H9 (cell line): ENCODE measurements at regions not wholly inside any gene's neighbourhood (a gene's known extent, or its start where the extent isn't known, plus 50 kb on each side); places are given as distances from the start of the nearest gene placed in this dataset.

ENCODE experiments used
- DNase-seq: peaks from one replicate; pipeline ENCODE4 v3.0.0-alpha.2; 2017
- H2AFZ ChIP-seq: one replicate; pipeline ENCODE4 v1.6.1; 2013; ENCODE audit warnings: mild to moderate bottlenecking, low read length, control low read depth, moderate library complexity
- H2AK5ac ChIP-seq: 2 replicates; pipeline ENCODE4 v1.6.1; 2013; ENCODE audit warnings: low read length, control low read depth, mixed read lengths; ENCODE audit not compliant: insufficient read length
- H2BK120ac ChIP-seq: one replicate; pipeline ENCODE4 v1.6.1; 2013; ENCODE audit warnings: low read depth, mild to moderate bottlenecking, low read length, control low read depth, inconsistent platforms; ENCODE audit not compliant: poor library complexity, severe bottlenecking
- H2BK12ac ChIP-seq: 2 replicates; pipeline ENCODE4 v1.6.1; 2013; ENCODE audit warnings: low read length, control low read depth, mixed read lengths, low read depth; ENCODE audit not compliant: insufficient read length
- H2BK15ac ChIP-seq: 2 replicates; pipeline ENCODE4 v1.6.1; 2013; ENCODE audit warnings: low read depth, low read length, control low read depth
- H2BK20ac ChIP-seq: one replicate; pipeline ENCODE4 v1.6.1; 2013; ENCODE audit warnings: low read depth, mild to moderate bottlenecking, low read length, control low read depth, inconsistent platforms; ENCODE audit not compliant: poor library complexity, severe bottlenecking
- H2BK5ac ChIP-seq: 2 replicates; pipeline ENCODE4 v1.6.1; 2013; ENCODE audit warnings: low read length, control low read depth, mixed read lengths; ENCODE audit not compliant: insufficient read length
- H3K14ac ChIP-seq: 2 replicates; pipeline ENCODE4 v1.6.1; 2013; ENCODE audit warnings: low read length, control low read depth; ENCODE audit not compliant: insufficient read depth
- H3K18ac ChIP-seq: 2 replicates; pipeline ENCODE4 v1.6.1; 2013; ENCODE audit warnings: low read depth, mild to moderate bottlenecking, mixed read lengths, low read length, control low read depth; ENCODE audit not compliant: insufficient read length
- H3K23ac ChIP-seq: 2 replicates; pipeline ENCODE4 v1.6.1; 2013; ENCODE audit warnings: low read length, control low read depth, mixed read lengths, low read depth; ENCODE audit not compliant: insufficient read length
- H3K23me2 ChIP-seq: 2 replicates; pipeline ENCODE4 v1.6.1; 2013; ENCODE audit warnings: low read depth, mild to moderate bottlenecking, mixed read lengths, low read length, control low read depth; ENCODE audit not compliant: insufficient read length, poor library complexity, severe bottlenecking
- H3K27ac ChIP-seq: 2 replicates; pipeline ENCODE4 v1.5.1; 2013; ENCODE audit warnings: low read length, control low read depth, mixed read lengths, low read depth; ENCODE audit not compliant: insufficient read length
- H3K27me3 ChIP-seq: 2 replicates; pipeline ENCODE4 v1.6.1; 2013; ENCODE audit warnings: low read length, control low read depth, inconsistent platforms; ENCODE audit not compliant: insufficient read depth
- H3K4ac ChIP-seq: 2 replicates; pipeline ENCODE4 v1.6.1; 2013; ENCODE audit warnings: low read depth, mild to moderate bottlenecking, control low read depth, inconsistent platforms, low read length, moderate library complexity
- H3K4me1 ChIP-seq: 2 replicates; pipeline ENCODE4 v1.6.1; 2013; ENCODE audit warnings: low read length, control low read depth, inconsistent platforms; ENCODE audit not compliant: insufficient read depth
- H3K4me2 ChIP-seq: 2 replicates; pipeline ENCODE4 v1.6.1; 2013; ENCODE audit warnings: low read length, control low read depth, mixed read lengths; ENCODE audit not compliant: insufficient read length, insufficient read depth
- H3K56ac ChIP-seq: 2 replicates; pipeline ENCODE4 v1.6.1; 2013; ENCODE audit warnings: low read depth, mild to moderate bottlenecking, mixed read lengths, low read length, control low read depth; ENCODE audit not compliant: insufficient read length
- H3K79me1 ChIP-seq: 2 replicates; pipeline ENCODE4 v1.6.1; 2013; ENCODE audit warnings: low read depth, mild to moderate bottlenecking, moderate library complexity, low read length, control low read depth, inconsistent platforms; ENCODE audit not compliant: insufficient read depth, poor library complexity, severe bottlenecking
- H3K79me2 ChIP-seq: 2 replicates; pipeline ENCODE4 v1.6.1; 2013; ENCODE audit warnings: low read length, control low read depth, inconsistent platforms; ENCODE audit not compliant: insufficient read depth
- H3K9ac ChIP-seq: 2 replicates; pipeline ENCODE4 v1.6.1; 2013; ENCODE audit warnings: low read length, control low read depth, mixed read lengths; ENCODE audit not compliant: insufficient read length; ENCODE audit errors: extremely low read depth
- H3K9me3 ChIP-seq: one replicate; pipeline ENCODE4 v1.6.1; 2013; ENCODE audit warnings: low read depth, low read length, inconsistent platforms; ENCODE audit not compliant: control insufficient read depth
- H3T11ph ChIP-seq: one replicate; pipeline ENCODE4 v1.6.1; 2013; ENCODE audit warnings: mild to moderate bottlenecking, low read length, control low read depth, inconsistent platforms
- H4K20me1 ChIP-seq: one replicate; pipeline ENCODE4 v1.6.1; 2013; ENCODE audit not compliant: control insufficient read depth, insufficient read length, insufficient read depth
- H4K5ac ChIP-seq: 2 replicates; pipeline ENCODE4 v1.6.1; 2013; ENCODE audit warnings: low read depth, mild to moderate bottlenecking, mixed read lengths, low read length, control low read depth; ENCODE audit not compliant: insufficient read length
- H4K8ac ChIP-seq: replicated peaks from 2 replicates; pipeline ENCODE4 v1.6.1; 2013; ENCODE audit warnings: low read length, control low read depth, mixed read lengths, low read depth; ENCODE audit not compliant: insufficient read length
- H4K91ac ChIP-seq: 2 replicates; pipeline ENCODE4 v1.6.1; 2013; ENCODE audit warnings: low read depth, mild to moderate bottlenecking, moderate library complexity, mixed read lengths, low read length, control low read depth; ENCODE audit not compliant: insufficient read length
- H3K27ac Mint-ChIP-seq, 3 experiments: 2 replicates in 2 of 3; 3 replicates in 1 of 3; pipeline ENCODE4 v1.8.0; 2020 to 2021; ENCODE audit warnings: mixed read lengths in 3 of 3, mild to moderate bottlenecking in 1 of 3, moderate library complexity in 1 of 3
- H3K27me3 Mint-ChIP-seq: 2 replicates; pipeline ENCODE4 v1.8.0; 2021; ENCODE audit warnings: low read depth, mild to moderate bottlenecking, moderate library complexity, mixed read lengths
- H3K36me3 Mint-ChIP-seq, 3 experiments: 2 replicates in 2 of 3; 3 replicates in 1 of 3; pipeline ENCODE4 v1.8.0; 2020 to 2021; ENCODE audit warnings: low read depth in 3 of 3, mixed read lengths in 3 of 3; ENCODE audit not compliant: insufficient read depth in 1 of 3
- H3K4me1 Mint-ChIP-seq, 2 experiments: 2 replicates each; pipeline ENCODE4 v1.8.0; 2020; ENCODE audit warnings: mixed read lengths in 2 of 2
- H3K4me3 Mint-ChIP-seq, 2 experiments: 2 replicates in 1 of 2; 3 replicates in 1 of 2; pipeline ENCODE4 v1.8.0; 2020 to 2021; ENCODE audit warnings: mild to moderate bottlenecking in 2 of 2, mixed read lengths in 2 of 2, moderate library complexity in 1 of 2
- H3K9me3 Mint-ChIP-seq, 2 experiments: 2 replicates in 1 of 2; 3 replicates in 1 of 2; pipeline ENCODE4 v1.8.0; 2020; ENCODE audit warnings: mild to moderate bottlenecking in 2 of 2, mixed read lengths in 2 of 2, moderate library complexity in 1 of 2
- WGBS: extraction: QIAGEN DNeasy Blood & Tissue Kit; methylation state at CpG from one replicate; pipeline ENCODE4 v1.1.7; 2013; ENCODE audit warnings: missing lambda C conversion rate, low lambda C conversion rate, mixed read lengths; ENCODE audit not compliant: insufficient read length; ENCODE audit errors: extremely low coverage; 5-methylcytosine and 5-hydroxymethylcytosine counted together
- TF ChIP-seq, protein P1 (sequence below): fragments of 200-600 bp; sonication (generic); conservative IDR thresholded peaks from 3 replicates; pipeline ENCODE4 v1.8.0; 2021; ENCODE audit warnings: antibody characterized with exemption, mild to moderate bottlenecking

DNA sequence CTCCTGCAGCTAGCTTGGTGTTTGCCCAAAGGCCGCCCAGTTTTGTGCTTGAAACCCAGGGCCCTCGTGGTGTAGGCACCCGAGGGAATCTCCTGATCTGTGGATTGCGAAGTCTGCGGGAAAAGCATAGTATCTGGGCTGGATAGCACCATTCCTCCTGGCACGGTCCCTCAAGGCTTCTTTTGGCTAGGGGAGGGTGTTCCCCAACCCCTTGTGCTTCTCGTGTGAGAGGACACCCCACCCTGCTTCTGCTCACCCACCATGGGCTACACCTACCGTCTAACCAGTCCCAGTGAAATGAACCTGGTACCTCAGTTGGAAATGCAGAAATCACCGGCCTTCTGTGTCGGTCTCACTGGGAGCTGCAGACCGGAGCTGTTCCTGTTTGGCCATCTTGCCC is 403.5 kb downstream of the USP25 start:
- no peak overlapping the region for H3K27ac ChIP-seq
- H4K8ac ChIP-seq: no peak overlapping the region
- no peak overlapping the region for H4K91ac ChIP-seq
- H3K27me3 ChIP-seq: no peaks in the 10 kb centered on the region
- H3K27me3 Mint-ChIP-seq: no peaks in the 10 kb centered on the region
- H3K9ac ChIP-seq: no peak overlapping the region
- TF ChIP-seq, protein P1, sequence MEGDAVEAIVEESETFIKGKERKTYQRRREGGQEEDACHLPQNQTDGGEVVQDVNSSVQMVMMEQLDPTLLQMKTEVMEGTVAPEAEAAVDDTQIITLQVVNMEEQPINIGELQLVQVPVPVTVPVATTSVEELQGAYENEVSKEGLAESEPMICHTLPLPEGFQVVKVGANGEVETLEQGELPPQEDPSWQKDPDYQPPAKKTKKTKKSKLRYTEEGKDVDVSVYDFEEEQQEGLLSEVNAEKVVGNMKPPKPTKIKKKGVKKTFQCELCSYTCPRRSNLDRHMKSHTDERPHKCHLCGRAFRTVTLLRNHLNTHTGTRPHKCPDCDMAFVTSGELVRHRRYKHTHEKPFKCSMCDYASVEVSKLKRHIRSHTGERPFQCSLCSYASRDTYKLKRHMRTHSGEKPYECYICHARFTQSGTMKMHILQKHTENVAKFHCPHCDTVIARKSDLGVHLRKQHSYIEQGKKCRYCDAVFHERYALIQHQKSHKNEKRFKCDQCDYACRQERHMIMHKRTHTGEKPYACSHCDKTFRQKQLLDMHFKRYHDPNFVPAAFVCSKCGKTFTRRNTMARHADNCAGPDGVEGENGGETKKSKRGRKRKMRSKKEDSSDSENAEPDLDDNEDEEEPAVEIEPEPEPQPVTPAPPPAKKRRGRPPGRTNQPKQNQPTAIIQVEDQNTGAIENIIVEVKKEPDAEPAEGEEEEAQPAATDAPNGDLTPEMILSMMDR: no peak
- no peak overlapping the region for H2BK5ac ChIP-seq
- no peaks in the 10 kb centered on the region for H3K79me1 ChIP-seq
- no peak overlapping the region for H3T11ph ChIP-seq
- H2BK120ac ChIP-seq: no peak overlapping the region
- no peak overlapping the region for H3K18ac ChIP-seq
- peaks cover 11 to 13% of the 10 kb centered on the region in 2 experiments for H3K9me3 Mint-ChIP-seq
- no peak overlapping the region for H4K5ac ChIP-seq
- peaks cover 0 to 3% of the 10 kb centered on the region in 2 experiments; a peak in 1 of 4 replicates for H3K4me1 Mint-ChIP-seq
- no peak overlapping the region for H3K4me3 Mint-ChIP-seq
- no peak overlapping the region for H2AK5ac ChIP-seq
- no peak overlapping the region for H2BK12ac ChIP-seq
- H3K27ac Mint-ChIP-seq: no peak overlapping the region
- H4K20me1 ChIP-seq: no peaks in the 10 kb centered on the region
- no peaks in the 10 kb centered on the region for H3K79me2 ChIP-seq
- H3K4me2 ChIP-seq: no peak overlapping the region
- H3K4me1 ChIP-seq: no peaks in the 10 kb centered on the region
- no peak overlapping the region for H3K14ac ChIP-seq
- no peak for DNase-seq
- H3K23me2 ChIP-seq: no peaks in the 10 kb centered on the region
- no peaks in the 10 kb centered on the region for H3K9me3 ChIP-seq
- H3K56ac ChIP-seq: no peak overlapping the region
- no peak overlapping the region for H2BK20ac ChIP-seq
- no peak overlapping the region for H2BK15ac ChIP-seq
- no peak overlapping the region for H3K23ac ChIP-seq
- H3K4ac ChIP-seq: no peak overlapping the region
- WGBS: no CpG with 5 or more reads among the region's 11 CpGs
- H3K36me3 Mint-ChIP-seq: peaks cover 2 to 8% (median 4%) of the 10 kb centered on the region in 3 experiments; a peak in 4 of 7 replicates
- no peak overlapping the region for H2AFZ ChIP-seq
